Mesothelial cell of epicardium (in vitro differentiated cells): ENCODE measurements at regions not wholly inside any gene's neighbourhood (a gene's known extent, or its start where the extent isn't known, plus 50 kb on each side); places are given as distances from the start of the nearest gene placed in this dataset.

Source experiments
- DNase-seq, 2 experiments: peaks; one replicate each; pipeline ENCODE4 v3.0.0; 2021; ENCODE audit warnings: low spot score in 2 of 2; ENCODE audit not compliant: unreplicated experiment in 2 of 2
- H3K27ac Mint-ChIP-seq: 2 replicates; pipeline ENCODE4 v1.8.0; 2021; ENCODE audit warnings: mixed read lengths
- H3K27me3 Mint-ChIP-seq: 2 replicates; pipeline ENCODE4 v1.8.0; 2021; ENCODE audit warnings: low read depth, mixed read lengths
- H3K36me3 Mint-ChIP-seq: 2 replicates; pipeline ENCODE4 v1.8.0; 2021; ENCODE audit warnings: mixed read lengths
- H3K4me1 Mint-ChIP-seq: 2 replicates; pipeline ENCODE4 v1.8.0; 2021; ENCODE audit warnings: mixed read lengths
- H3K4me3 Mint-ChIP-seq: 2 replicates; pipeline ENCODE4 v1.8.0; 2021; ENCODE audit warnings: mild to moderate bottlenecking, moderate library complexity, mixed read lengths
- H3K9me3 Mint-ChIP-seq: 2 replicates; pipeline ENCODE4 v1.8.0; 2021; ENCODE audit warnings: mixed read lengths
- CTCF ChIP-seq: fragments of 200-600 bp; sonication (generic); IDR thresholded peaks from one replicate; pipeline ENCODE4 v1.5.0; 2021; ENCODE audit warnings: antibody characterized with exemption; ENCODE audit not compliant: unreplicated experiment

- no peaks in the 10 kb centered on the region for H3K9me3 Mint-ChIP-seq
- peaks cover 1% of the 10 kb centered on the region for H3K27me3 Mint-ChIP-seq
- no peak overlapping the region for H3K4me3 Mint-ChIP-seq
- no peak for DNase-seq
- no peaks in the 10 kb centered on the region for H3K36me3 Mint-ChIP-seq
- H3K27ac Mint-ChIP-seq, result no peak overlapping the region
- no peak for TF ChIP-seq CTCF
- peaks cover 27% of the 10 kb centered on the region for H3K4me1 Mint-ChIP-seq
Measured at GRCh38 chr20:50281831-50282591, 91.4 kb downstream of the CEBPB start.

- TF ChIP-seq CTCF, result no peak
- no peak overlapping the region for H3K27ac Mint-ChIP-seq
- H3K27me3 Mint-ChIP-seq, result peaks cover 1% of the 10 kb centered on the region
- peaks cover 27% of the 10 kb centered on the region for H3K4me1 Mint-ChIP-seq
- no peaks in the 10 kb centered on the region for H3K9me3 Mint-ChIP-seq
- H3K4me3 Mint-ChIP-seq, result no peak overlapping the region
- H3K36me3 Mint-ChIP-seq, result no peaks in the 10 kb centered on the region
- DNase-seq, result no peak
Measured at GRCh38 chr20:50282592-50283241, 92.1 kb downstream of the CEBPB start.

- peaks cover 1% of the 10 kb centered on the region for H3K27me3 Mint-ChIP-seq
- H3K27ac Mint-ChIP-seq, result no peak overlapping the region
- no peak for TF ChIP-seq CTCF
- no peaks in the 10 kb centered on the region for H3K36me3 Mint-ChIP-seq
- H3K4me1 Mint-ChIP-seq, result peaks cover 25% of the 10 kb centered on the region
- no peaks in the 10 kb centered on the region for H3K9me3 Mint-ChIP-seq
- H3K4me3 Mint-ChIP-seq, result no peak overlapping the region
- DNase-seq, result no peak
Measured at GRCh38 chr20:50283370-50283769, 92.7 kb downstream of the CEBPB start.

GRCh38 chr20:50283922-50284810 is 93.5 kb downstream of the CEBPB start:
- DNase-seq, result no peak
- H3K27ac Mint-ChIP-seq, result no peak overlapping the region

More at GRCh38 chr20:50283922-50284810, 93.5 kb downstream of the CEBPB start:
- H3K36me3 Mint-ChIP-seq, result no peaks in the 10 kb centered on the region
- H3K9me3 Mint-ChIP-seq, result no peaks in the 10 kb centered on the region
- H3K27me3 Mint-ChIP-seq, result peaks cover 1% of the 10 kb centered on the region
- TF ChIP-seq CTCF, result no peak
- peaks cover 25% of the 10 kb centered on the region for H3K4me1 Mint-ChIP-seq
- no peak overlapping the region for H3K4me3 Mint-ChIP-seq
